HG02623 (cell line): ENCODE measurements at regions not wholly inside any gene's neighbourhood (a gene's known extent, or its start where the extent isn't known, plus 50 kb on each side); places are given as distances from the start of the nearest gene placed in this dataset.
"Not testable (repeated sequence)": the region's sequence is repeated elsewhere in the genome, so short reads cannot be mapped to it uniquely, and the experiment has no call there.

Experiments
- ATAC-seq: cut with Tn5 transposase; IDR thresholded peaks from one replicate; pipeline ENCODE4 v1.9.1; 2021; ENCODE audit warnings: moderate library complexity; ENCODE audit not compliant: unreplicated experiment

GRCh38 chr1:213523781-213524398, 463.9 kb upstream of the PROX1 start:
- no peak for ATAC-seq

- no peak for ATAC-seq
These were observed 461.5 kb upstream of the PROX1 start for GRCh38 chr1:213526306-213526705.

GRCh38 chr1:213530611-213531320, 457.0 kb upstream of the PROX1 start:
- no peak for ATAC-seq

GRCh38 chr1:213531369-213532310, 456.1 kb upstream of the PROX1 start:
- ATAC-seq = no peak

GRCh38 chr1:213533125-213533524, 454.6 kb upstream of the PROX1 start:
- ATAC-seq = no peak

GRCh38 chr1:213535679-213536078, 452.1 kb upstream of the PROX1 start:
- no peak for ATAC-seq

- no peak for ATAC-seq
These were observed 449.5 kb upstream of the PROX1 start for GRCh38 chr1:213538251-213538650.

GRCh38 chr1:213539464-213539863, 448.3 kb upstream of the PROX1 start:
- ATAC-seq = no peak

- no peak for ATAC-seq
These were observed 446.1 kb upstream of the PROX1 start for GRCh38 chr1:213541641-213542040.

- ATAC-seq = not testable (repeated sequence)
These were observed 442.6 kb upstream of the PROX1 start for GRCh38 chr1:213545181-213545580.

- no peak for ATAC-seq
These were observed 437.8 kb upstream of the PROX1 start for GRCh38 chr1:213549982-213550381.

GRCh38 chr1:213550804-213551203, 437.0 kb upstream of the PROX1 start:
- ATAC-seq = no peak

GRCh38 chr1:213552045-213552444, 435.7 kb upstream of the PROX1 start:
- ATAC-seq = no peak

GRCh38 chr1:213560226-213560625, 427.5 kb upstream of the PROX1 start:
- no peak for ATAC-seq

GRCh38 chr1:213561870-213562269, 425.9 kb upstream of the PROX1 start:
- no peak for ATAC-seq

GRCh38 chr1:213564215-213564659, 423.5 kb upstream of the PROX1 start:
- no peak for ATAC-seq

- ATAC-seq = no peak
These were observed 418.6 kb upstream of the PROX1 start for GRCh38 chr1:213568929-213569815.

- no peak for ATAC-seq
These were observed 418.0 kb upstream of the PROX1 start for GRCh38 chr1:213569816-213570150.

- ATAC-seq = no peak
These were observed 417.3 kb upstream of the PROX1 start for GRCh38 chr1:213570487-213570886.

GRCh38 chr1:213571419-213571818, 416.4 kb upstream of the PROX1 start:
- no peak for ATAC-seq

GRCh38 chr1:213571843-213572242, 415.9 kb upstream of the PROX1 start:
- ATAC-seq = no peak
